HG03378 (cell line): ENCODE measurements at regions not wholly inside any gene's neighbourhood (a gene's known extent, or its start where the extent isn't known, plus 50 kb on each side); places are given as distances from the start of the nearest gene placed in this dataset.
"Not testable (repeated sequence)": the region's sequence is repeated elsewhere in the genome, so short reads cannot be mapped to it uniquely, and the experiment has no call there.

Experiments used
- ATAC-seq: cut with Tn5 transposase; IDR thresholded peaks from one replicate; pipeline ENCODE4 v1.9.1; 2021; ENCODE audit warnings: mild to moderate bottlenecking, moderate library complexity; ENCODE audit not compliant: unreplicated experiment

DNA sequence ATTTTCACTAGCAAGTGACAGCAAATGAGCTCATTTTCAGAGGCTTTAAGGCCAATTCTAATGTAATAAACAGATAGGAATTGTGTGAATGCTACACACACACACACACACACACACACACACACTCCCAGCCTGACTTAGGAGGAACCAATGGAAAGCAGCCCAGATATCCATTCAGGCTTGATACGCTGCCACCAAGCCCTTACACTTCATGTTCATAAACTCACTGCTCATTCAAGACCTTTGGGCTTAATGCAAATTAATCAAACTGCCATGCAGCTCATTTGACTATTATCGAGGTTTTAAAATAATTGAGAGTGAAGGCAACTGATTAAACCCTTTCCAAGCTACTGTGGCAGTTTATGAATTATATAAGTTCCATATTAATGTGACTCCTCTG, 298.9 kb upstream of the NCKAP5 start:
- no peak for ATAC-seq

DNA sequence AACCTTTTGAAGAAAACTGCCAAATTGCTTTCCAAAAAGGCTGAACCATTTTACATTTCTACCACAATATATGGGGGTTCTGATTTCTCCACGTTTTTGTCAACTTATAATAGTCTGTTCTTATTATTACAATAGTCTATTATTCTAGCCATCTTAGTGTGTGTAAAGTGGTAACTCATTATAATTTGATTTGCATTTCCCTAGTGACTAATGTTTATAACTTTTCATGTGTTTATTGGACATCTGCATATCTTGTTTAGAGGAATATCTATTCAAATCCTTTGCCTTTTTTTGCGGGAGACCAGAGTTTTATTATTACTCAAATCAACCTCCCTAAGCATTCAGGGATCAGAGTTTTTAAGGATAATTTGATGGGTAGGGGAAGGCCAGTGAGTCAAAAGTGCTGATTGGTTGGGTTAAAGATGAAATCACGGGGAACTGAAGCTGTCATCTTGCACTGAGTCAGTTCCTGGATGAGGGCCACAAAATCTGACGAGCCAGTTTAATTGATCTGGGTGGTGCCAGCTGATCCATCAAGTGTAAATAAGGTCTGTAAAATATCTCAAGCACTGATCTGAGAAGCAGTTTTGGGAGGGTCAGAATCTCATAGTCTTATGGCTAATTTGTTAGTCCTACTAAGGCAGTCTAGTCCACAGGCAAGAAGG, 303.4 kb upstream of the NCKAP5 start:
- ATAC-seq = no peak

DNA sequence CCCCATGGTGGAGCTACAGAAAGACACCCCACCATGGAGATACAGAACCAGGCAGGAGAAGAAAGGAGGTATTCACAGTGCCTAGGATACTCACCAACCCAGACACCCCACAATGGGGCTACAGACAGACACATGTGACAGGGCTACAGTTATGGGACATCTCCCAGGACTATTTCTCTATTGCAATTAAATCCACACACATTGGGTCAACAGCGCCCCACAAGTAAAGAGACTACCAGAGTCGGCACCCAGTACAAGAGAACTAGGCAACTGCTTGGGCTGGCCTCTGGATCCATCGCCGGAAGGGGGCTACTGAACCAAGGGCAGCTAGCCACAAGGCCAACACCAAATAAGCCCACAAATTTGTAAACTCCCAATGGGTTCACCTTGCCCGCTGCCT, 310.1 kb upstream of the NCKAP5 start:
- ATAC-seq = no peak

DNA sequence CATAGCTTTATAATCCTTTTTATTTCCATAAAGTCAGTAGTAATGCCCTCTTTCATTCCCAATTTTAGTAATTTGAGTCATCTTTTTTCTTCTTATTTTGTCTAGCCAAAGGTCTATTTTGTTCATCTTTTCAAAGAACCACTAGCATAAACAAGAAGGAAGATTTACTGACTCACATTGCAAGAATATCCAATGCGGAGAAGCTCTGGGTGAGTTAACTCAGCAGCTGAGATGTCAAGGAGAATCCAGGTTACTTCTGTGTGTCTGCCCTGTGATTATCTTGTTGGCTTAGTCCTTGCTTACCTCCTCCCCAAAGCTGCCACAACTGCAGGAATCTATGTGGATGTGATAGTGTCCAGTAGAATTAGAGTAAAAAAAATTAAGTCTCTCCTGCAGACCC, 311.4 kb upstream of the NCKAP5 start:
- no peak for ATAC-seq

DNA sequence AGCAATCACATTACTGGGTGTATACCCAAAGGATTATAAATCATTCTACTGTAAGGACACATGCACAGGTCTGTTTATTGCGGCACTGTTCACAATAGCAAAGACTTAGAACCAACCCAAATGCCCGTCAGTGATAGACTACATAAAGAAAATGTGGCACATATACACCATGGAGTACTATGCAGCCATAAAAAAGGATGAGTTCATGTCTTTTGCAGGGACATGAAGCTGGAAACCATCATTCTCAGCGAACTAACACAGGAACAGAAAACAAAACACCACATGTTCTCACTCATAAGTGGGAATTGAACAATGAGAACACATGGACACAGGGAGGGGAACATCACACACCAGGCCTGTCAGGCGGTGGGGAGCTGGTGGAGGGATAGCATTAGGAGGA, 313.9 kb upstream of the NCKAP5 start:
- ATAC-seq = not testable (repeated sequence)

DNA sequence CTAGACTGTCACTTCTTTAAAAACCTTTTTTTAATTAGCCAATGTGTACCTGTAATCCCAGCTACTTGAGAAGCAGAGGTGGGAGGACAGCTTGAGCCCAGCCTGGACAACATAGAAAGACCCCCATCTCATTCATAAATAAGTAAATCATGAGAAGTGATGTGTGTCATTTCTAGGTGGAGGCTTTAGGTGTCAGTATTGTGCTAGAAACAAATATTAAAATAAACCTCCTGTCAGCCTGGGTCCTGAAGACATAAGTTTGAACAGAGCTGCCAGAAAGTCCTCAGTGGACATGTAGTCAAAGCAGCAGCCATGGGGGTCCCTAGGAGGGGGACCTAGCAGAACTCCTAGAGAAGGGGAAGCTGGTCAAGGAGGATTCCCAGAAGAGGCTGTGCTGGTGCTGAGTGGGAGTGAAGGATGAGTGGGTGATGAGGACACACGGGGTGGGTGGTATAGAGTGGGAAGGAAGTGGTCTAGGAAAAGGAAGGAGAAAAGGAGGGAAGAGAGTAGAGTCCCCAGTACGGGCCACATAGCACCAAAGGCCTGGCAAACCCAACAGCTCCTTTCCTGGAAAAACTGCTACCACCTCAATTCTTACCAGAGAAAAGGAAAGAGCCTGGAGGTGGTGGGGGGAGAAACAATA, 316.6 kb upstream of the NCKAP5 start:
- ATAC-seq = no peak

DNA sequence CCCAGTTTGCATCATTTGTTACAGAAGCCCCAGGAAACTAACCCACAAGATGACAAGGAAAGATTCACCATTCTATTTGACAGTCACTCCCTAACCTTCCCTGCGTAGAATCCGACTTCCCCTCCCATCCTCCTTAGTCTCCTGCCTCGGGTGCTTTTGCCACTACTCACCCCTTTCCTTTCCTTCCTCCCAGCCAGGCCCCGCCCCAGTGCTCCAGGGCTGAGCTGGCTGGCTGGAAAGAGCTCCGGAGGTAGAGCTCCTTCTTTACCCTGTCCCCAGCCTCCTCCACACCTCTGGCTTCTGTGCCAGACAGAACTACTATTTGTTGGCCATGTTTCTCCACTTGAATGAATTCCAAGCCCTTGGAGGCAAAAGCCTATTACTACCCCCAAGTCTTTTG, 317.6 kb upstream of the NCKAP5 start:
- ATAC-seq = no peak

DNA sequence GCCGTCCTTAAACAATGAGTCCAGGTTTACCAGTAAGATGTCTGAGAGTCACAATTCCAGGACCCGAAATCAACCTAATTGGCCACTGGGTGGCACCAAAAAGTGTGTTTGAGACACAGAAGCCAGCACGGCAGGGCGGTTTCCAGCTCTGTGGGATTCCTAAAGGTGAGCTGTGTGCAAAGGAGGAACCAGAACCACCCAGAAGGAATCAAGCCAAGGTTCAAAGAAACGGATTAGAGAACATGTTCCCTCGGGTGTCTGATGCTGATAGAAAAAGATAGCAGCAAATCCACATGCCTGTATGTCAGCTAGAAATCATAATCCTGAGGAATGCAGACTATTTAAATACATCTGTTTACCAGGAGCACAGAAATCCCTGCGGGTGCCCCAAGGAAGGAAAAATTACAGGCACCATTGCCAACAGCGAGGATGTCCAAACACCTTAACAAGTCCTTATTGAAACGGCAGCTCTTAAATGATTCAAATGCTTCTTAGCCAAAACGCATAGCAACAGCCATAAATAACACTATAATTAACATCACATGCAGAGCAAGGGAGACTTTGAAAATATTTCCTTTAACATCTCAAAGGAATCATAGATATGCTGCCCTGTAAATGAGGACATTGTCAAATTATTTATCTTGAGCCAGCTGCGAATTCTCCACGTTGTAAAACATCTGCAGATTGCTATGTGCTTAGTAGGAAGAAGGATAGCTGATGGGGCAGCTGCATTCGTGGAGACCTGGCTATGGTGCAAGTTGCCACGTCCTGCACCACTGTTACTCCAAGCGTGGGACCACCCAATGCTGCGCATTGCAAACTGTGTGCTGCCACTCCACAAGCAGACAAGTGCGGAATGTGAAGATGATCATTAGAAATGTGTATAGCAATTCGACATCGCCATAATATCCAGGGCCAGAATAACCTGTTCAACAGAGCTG, 318.7 kb upstream of the NCKAP5 start:
- ATAC-seq = peak; percentile 92

DNA sequence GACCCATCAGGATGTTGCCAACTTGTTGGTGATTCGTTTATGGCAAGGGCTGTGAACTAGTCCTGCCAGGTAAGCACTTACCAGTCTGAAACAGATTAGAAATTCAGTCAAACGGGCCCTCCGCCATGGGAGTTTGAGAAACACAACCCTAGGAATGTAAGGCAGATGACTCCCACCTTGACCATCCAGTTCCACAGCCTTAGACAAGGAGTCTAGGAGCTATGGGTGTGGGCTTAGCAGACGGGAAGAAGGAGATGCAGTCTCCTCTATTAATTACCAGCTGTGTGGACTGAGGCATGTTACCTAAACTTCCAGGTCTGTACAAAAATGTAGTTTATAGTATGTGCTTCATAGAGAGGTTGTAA, 319.4 kb upstream of the NCKAP5 start:
- ATAC-seq = no peak

DNA sequence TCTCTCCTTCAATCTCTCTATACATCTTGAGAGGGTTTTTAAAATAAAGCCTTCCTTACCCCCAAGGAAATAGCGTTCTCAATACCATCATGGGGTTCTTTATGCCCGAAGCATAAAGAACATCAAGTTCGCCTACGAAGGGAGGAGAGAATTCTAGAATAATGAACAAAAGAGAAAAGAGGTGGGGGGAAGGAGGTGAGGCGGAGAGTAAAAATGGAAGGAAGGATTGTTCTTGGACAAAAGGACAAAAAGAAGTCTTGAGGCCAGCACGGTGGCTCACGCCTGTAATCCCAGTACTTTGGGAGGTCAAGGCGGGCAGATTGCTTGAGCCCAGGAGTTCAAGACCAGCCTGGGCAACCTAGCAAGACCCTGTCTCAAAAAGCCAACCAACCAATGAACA, 319.8 kb upstream of the NCKAP5 start:
- no peak for ATAC-seq

DNA sequence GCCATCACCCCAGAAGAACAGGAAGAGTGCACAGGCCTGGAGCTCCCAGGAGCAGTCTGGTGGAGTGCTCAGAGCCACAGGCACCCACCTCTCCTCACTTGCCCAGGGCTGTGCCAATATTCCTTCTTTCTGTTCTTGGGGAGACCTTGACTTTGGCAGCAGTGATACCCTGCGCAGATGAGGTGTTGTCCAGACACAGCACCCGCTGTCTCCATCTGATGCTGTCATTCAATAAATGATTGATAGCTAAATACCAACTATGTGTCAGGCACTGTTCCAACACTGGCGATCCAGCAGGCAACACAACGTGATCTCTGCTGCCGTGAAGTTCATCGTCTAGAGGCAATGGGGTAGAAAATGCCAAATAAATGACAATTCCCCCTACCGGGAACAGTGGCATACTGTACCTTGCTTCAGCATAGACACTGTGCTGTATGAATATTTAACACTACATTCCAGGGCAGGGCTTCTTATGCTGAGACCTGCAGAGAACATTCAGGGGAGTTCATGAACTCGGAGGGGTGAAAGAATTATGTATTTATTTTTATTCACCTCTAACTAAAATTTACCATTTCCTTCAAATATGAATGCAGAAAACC, 320.5 kb upstream of the NCKAP5 start:
- no peak for ATAC-seq

DNA sequence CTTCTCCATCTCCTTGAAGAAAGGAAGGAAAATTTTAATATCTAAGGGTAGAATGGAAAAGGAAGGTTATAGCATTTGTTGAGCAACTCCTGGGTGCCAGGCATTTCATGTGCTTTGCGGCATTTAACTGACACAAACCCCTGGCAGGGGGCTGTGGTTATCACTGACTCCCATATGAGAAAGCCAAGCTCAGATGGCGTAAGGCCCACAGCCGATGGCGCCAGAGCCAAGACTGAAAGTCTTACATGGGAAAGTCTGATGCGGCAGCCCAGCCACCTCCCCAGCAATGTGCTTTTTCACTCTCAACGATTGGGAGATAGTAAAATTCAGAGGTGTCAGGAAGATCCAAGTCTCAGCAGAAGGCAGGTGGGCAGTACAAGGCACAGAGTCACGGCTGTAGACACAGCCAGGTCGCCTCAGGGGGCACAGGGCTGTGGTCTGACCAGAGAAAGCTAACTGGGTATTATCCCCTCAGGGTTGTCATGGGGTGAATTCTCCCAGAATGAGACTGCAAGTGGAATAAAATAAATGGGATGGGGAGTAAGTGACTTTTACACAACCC, 324.2 kb upstream of the NCKAP5 start:
- no peak for ATAC-seq

DNA sequence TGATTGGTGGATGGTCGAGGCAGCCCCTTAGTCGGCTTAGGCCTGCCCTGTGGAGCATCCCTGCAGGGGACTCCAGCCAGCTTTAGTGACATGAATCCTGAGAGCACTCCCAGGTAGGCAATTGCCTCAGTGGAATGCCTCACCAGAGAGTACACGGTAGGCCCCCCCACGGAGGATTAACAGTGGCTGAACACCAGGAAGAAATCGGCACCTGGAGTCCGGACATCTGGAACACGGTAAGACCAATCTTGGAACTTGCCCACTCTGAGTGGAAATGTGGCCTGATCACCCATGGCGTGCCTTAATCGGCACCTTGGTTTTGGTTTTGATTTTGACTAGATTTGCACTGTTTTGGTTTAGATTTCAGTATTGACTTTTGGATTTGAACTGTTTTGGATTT, 326.2 kb upstream of the NCKAP5 start:
- ATAC-seq = no peak

DNA sequence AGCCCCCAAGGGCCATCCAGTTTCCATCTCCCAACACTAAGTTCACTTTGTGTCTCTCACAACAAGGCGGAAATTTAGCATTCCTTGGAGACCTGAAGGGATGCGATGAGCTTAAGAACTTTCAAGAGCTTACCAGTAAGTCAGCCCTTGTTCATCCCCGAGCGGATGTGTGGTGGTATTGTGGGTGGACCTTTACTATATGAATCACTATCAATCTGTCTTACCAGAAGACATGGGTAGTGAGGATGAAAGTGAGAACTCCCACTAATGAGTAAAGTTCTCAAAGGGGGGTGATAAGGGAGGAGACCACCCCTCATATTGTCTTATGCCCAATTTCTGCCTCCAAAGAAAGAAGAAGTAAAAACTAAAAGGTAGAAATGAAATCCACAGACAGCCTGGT, 329.6 kb upstream of the NCKAP5 start:
- ATAC-seq = not testable (repeated sequence)

DNA sequence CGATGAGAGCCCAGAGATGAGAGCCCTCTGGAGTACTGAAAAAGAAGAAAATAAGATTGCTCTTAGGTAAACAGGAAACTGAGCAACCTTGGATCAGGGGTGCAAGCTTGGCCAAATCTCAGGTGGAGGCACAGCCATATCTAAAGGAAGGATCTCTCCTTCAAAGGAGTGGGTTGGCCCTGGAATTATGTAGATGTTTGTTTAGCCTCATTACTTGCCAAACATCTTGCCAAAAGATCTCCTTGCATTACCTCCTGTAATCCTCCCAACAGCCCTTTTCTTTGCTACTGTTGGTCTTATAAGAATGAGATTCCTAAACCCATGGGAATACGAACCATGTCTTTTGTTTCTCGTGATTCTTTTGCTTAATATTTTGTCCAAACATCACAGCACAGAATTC, 332.6 kb upstream of the NCKAP5 start:
- ATAC-seq = no peak

DNA sequence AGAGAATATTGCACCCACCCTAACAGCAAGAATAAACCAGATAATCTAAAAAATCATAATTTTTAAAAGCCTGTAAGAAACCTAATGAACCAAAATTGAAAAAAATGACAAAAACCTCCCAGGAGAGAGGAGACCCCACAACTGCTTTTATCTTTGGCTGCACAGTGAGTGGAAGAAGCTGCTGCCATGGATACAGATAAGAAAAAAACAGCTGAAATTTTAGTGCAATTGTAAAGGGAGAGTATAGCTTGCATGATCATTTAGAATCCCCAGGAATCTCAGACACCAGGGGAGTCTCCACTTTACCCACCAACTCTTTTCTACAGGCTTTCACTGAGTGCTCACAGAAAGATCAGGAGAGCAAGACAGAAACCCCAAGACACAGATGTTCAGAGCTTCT, 338.1 kb upstream of the NCKAP5 start:
- no peak for ATAC-seq

DNA sequence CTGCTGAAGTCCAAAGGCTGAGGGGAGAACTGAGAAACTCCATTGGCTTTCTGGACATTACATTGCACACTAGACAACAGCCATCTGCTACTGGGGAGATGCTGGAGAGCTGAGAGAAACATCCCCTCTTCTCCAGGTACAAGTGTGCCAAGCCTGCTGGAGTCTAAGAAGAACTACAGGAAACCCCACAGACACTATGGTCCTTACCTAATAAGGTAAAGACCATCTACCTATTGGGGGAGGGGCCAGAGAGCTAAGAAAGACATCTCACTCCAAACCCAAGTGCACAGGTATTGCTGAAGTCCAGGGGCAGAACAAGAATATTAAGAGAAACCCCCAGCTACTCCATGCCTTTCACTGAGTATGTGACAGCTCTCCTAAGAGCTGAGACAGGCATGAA, 338.7 kb upstream of the NCKAP5 start:
- no peak for ATAC-seq

DNA sequence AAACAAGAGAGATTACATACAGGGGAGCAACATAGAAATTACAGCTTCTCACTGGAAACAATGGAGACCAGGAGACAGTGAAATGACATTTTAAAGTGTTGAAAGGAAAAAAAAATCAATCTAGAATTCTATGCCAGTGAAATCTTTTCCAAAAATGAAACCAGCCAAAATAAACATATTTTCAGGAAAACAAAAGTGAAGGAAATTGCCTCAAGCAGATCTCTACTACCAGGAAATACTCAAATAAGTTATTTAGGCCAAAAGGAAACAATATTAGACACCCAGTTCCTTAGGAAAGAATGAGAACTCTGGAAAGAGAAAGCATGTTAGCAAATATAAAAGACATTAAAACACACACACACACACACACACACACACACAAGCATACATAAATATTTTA, 339.9 kb upstream of the NCKAP5 start:
- ATAC-seq = no peak

DNA sequence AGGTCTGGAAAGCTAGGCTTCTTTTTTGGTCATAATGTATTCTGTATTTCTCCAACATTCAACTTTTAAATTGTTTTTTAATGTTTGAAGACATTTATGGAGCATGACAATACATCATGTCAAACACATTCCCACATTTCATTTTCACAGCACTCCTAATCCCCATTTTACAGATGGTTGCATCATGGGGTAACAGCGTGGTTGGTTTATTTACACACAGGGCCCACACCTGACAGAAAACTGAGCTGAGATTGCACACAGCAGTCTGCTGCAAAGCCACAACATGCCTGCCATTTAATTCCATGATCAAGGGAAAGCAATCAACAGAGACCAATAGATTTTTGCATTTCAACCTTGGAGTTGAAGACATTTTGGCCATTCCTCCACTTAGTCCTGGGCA, 335.7 kb upstream of the MGAT5 start:
- no peak for ATAC-seq

DNA sequence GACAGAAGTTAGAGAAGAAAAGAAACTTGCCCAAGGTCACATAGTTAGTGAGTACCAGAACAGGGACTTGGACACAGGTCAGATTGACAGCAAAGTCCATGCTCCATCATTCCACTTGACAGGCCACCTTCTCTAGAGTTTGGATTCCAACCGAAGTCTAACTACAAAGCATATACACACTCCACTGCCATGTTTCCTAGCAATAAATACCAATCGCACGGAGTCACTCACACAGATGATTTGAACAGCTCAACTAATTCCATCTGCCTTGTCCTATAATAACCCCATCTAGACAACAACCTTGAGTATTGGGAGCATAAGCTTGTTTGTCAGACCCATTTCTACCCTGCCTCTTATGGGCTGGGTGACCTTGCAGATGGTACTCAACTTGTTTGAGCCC, 334.6 kb upstream of the MGAT5 start:
- no peak for ATAC-seq

DNA sequence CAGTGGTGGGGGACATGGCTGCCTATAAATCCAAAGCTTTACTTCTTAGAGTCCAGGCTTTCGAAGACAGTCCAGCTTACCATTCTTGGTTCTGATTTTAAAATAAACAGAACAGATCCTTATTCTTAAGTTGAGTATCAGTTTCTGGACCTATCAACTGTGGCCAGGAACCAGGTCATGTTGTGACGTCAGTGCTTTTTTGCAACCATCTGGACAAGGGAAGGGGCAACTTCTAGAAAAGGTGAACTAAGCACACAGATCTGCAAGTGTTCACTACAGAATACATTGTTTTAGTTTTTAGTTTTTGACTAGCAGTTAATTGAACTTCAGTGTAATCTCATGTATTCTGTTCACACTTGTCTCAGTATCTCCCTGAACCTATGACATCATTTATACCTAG, 326.0 kb upstream of the MGAT5 start:
- no peak for ATAC-seq
